ENCODE measurements at regions not wholly inside any gene's neighbourhood (a gene's known extent, or its start where the extent isn't known, plus 50 kb on each side); places are given as distances from the start of the nearest gene placed in this dataset.

DNA sequence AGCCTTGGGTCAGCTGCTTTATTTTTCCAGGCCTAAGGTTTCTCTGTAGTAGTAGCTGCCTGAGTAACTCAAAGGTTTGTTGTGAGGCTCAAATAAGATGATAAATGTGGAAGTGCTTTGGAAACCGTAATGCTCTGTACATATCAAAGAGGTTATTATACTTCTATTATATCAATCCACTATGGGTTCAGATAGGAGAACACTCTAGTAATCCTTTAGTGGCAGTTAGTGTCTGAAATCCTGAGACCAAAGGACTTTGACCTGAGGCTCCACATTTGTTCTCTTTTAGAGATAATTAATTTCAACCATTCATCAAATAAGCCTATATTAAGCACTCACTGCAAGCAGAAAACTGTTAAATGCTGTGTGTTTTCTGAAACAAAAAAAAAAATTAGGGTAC, 128.6 kb upstream of the BCL6 start:
- TF ChIP-seq, protein P1, sequence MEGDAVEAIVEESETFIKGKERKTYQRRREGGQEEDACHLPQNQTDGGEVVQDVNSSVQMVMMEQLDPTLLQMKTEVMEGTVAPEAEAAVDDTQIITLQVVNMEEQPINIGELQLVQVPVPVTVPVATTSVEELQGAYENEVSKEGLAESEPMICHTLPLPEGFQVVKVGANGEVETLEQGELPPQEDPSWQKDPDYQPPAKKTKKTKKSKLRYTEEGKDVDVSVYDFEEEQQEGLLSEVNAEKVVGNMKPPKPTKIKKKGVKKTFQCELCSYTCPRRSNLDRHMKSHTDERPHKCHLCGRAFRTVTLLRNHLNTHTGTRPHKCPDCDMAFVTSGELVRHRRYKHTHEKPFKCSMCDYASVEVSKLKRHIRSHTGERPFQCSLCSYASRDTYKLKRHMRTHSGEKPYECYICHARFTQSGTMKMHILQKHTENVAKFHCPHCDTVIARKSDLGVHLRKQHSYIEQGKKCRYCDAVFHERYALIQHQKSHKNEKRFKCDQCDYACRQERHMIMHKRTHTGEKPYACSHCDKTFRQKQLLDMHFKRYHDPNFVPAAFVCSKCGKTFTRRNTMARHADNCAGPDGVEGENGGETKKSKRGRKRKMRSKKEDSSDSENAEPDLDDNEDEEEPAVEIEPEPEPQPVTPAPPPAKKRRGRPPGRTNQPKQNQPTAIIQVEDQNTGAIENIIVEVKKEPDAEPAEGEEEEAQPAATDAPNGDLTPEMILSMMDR (IDR thresholded peaks at IDR 0.05; ENCODE audit: extremely low read depth in 1 of 2, insufficient read depth in 1 of 2, low read depth in 1 of 2, low read length in 2 of 2) = no peak
- TF ChIP-seq POLR2A (IDR thresholded peaks at IDR 0.05; ENCODE audit: low read depth, low read length) (no peak), POLR2AphosphoS5 (IDR thresholded peaks at IDR 0.05; ENCODE audit: insufficient read depth, low read depth, low read length) (no peak), JUN (IDR thresholded peaks at IDR 0.05; ENCODE audit: borderline replicate concordance, insufficient read depth, insufficient read length, low read depth) (no peak)
